ENCODE measurements at regions not wholly inside any gene's neighbourhood (a gene's known extent, or its start where the extent isn't known, plus 50 kb on each side); places are given as distances from the start of the nearest gene placed in this dataset.

GRCh38 chr6:4649728-4650127 is 126.5 kb upstream of the CDYL start:
- no peaks in the 10 kb centered on the region for H4K20me1 ChIP-seq (ENCODE audit: insufficient read depth)
- no peaks in the 10 kb centered on the region for H3K36me3 ChIP-seq (ENCODE audit: insufficient read depth)
- no peak overlapping the region for H2AFZ ChIP-seq (ENCODE audit: low read depth)
- no peaks in the 10 kb centered on the region for H3K79me2 ChIP-seq (ENCODE audit: insufficient read depth, low read depth)
- H3K4me3 ChIP-seq (IDR thresholded peaks at IDR 0.05; ENCODE audit: insufficient read depth, low read depth, low read length), result no peak overlapping the region
- no peaks in the 10 kb centered on the region for H3K27me3 ChIP-seq (ENCODE audit: insufficient read depth, low read depth)
- H3K27ac ChIP-seq, result no peak overlapping the region
- no peaks in the 10 kb centered on the region for H3K4me1 ChIP-seq (ENCODE audit: low read depth, poor library complexity, severe bottlenecking)
- TF ChIP-seq, protein P1, sequence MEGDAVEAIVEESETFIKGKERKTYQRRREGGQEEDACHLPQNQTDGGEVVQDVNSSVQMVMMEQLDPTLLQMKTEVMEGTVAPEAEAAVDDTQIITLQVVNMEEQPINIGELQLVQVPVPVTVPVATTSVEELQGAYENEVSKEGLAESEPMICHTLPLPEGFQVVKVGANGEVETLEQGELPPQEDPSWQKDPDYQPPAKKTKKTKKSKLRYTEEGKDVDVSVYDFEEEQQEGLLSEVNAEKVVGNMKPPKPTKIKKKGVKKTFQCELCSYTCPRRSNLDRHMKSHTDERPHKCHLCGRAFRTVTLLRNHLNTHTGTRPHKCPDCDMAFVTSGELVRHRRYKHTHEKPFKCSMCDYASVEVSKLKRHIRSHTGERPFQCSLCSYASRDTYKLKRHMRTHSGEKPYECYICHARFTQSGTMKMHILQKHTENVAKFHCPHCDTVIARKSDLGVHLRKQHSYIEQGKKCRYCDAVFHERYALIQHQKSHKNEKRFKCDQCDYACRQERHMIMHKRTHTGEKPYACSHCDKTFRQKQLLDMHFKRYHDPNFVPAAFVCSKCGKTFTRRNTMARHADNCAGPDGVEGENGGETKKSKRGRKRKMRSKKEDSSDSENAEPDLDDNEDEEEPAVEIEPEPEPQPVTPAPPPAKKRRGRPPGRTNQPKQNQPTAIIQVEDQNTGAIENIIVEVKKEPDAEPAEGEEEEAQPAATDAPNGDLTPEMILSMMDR (conservative IDR thresholded peaks at IDR 0.05; ENCODE audit: low read depth, low read length), result no peak
- H3K9ac ChIP-seq, result no peak overlapping the region
- no peak overlapping the region for H3K4me2 ChIP-seq

- Histone ChIP-seq H3K9ac (no peak overlapping the region), H2AFZ (ENCODE audit: low read depth) (no peak overlapping the region), H3K27me3 (ENCODE audit: insufficient read depth, low read depth) (no peaks in the 10 kb centered on the region), H4K20me1 (ENCODE audit: insufficient read depth) (no peaks in the 10 kb centered on the region), H3K4me1 (ENCODE audit: low read depth, poor library complexity, severe bottlenecking) (no peaks in the 10 kb centered on the region), H3K36me3 (ENCODE audit: insufficient read depth) (no peaks in the 10 kb centered on the region), H3K27ac (no peak overlapping the region), H3K4me3 (IDR thresholded peaks at IDR 0.05; ENCODE audit: insufficient read depth, low read depth, low read length) (no peak overlapping the region), H3K79me2 (ENCODE audit: insufficient read depth, low read depth) (no peaks in the 10 kb centered on the region), H3K4me2 (no peak overlapping the region)
- TF ChIP-seq, protein P1 (conservative IDR thresholded peaks at IDR 0.05; ENCODE audit: low read depth, low read length), result no peak
Measured at GRCh38 chr6:4647414-4648365, 128.5 kb upstream of the CDYL start.

- Histone ChIP-seq H4K20me1 (ENCODE audit: insufficient read depth) (no peaks in the 10 kb centered on the region), H3K9ac (no peak overlapping the region), H3K79me2 (ENCODE audit: insufficient read depth, low read depth) (no peaks in the 10 kb centered on the region), H3K27ac (no peak overlapping the region), H3K4me3 (IDR thresholded peaks at IDR 0.05; ENCODE audit: insufficient read depth, low read depth, low read length) (no peak overlapping the region), H3K36me3 (ENCODE audit: insufficient read depth) (no peaks in the 10 kb centered on the region), H3K4me2 (no peak overlapping the region), H2AFZ (ENCODE audit: low read depth) (no peak overlapping the region), H3K27me3 (ENCODE audit: insufficient read depth, low read depth) (no peaks in the 10 kb centered on the region), H3K4me1 (ENCODE audit: low read depth, poor library complexity, severe bottlenecking) (no peaks in the 10 kb centered on the region)
- TF ChIP-seq, protein P1 (conservative IDR thresholded peaks at IDR 0.05; ENCODE audit: low read depth, low read length), result no peak
Measured at GRCh38 chr6:4645713-4646360, 130.4 kb upstream of the CDYL start.

- no peaks in the 10 kb centered on the region for H3K27me3 ChIP-seq (ENCODE audit: insufficient read depth, low read depth)
- H3K36me3 ChIP-seq (ENCODE audit: insufficient read depth), result no peaks in the 10 kb centered on the region
- H3K4me3 ChIP-seq (IDR thresholded peaks at IDR 0.05; ENCODE audit: insufficient read depth, low read depth, low read length), result no peak overlapping the region
- H3K27ac ChIP-seq, result no peak overlapping the region
- no peaks in the 10 kb centered on the region for H4K20me1 ChIP-seq (ENCODE audit: insufficient read depth)
- no peak overlapping the region for H3K4me2 ChIP-seq
- TF ChIP-seq, protein P1 (conservative IDR thresholded peaks at IDR 0.05; ENCODE audit: low read depth, low read length), result no peak
- no peaks in the 10 kb centered on the region for H3K4me1 ChIP-seq (ENCODE audit: low read depth, poor library complexity, severe bottlenecking)
- H2AFZ ChIP-seq (ENCODE audit: low read depth), result no peak overlapping the region
- no peaks in the 10 kb centered on the region for H3K79me2 ChIP-seq (ENCODE audit: insufficient read depth, low read depth)
- H3K9ac ChIP-seq, result no peak overlapping the region
Measured at GRCh38 chr6:4644996-4645395, 131.2 kb upstream of the CDYL start.

Measured in KMS-11 (cell line).